HG02973 (cell line): ENCODE measurements at regions not wholly inside any gene's neighbourhood (a gene's known extent, or its start where the extent isn't known, plus 50 kb on each side); places are given as distances from the start of the nearest gene placed in this dataset.
"Not testable (repeated sequence)": the region's sequence is repeated elsewhere in the genome, so short reads cannot be mapped to it uniquely, and the experiment has no call there.

Experiments
- ATAC-seq: cut with Tn5 transposase; IDR thresholded peaks from one replicate; pipeline ENCODE4 v1.9.1; 2021; ENCODE audit warnings: moderate library complexity; ENCODE audit not compliant: unreplicated experiment

- no peak for ATAC-seq
These were observed 172.1 kb upstream of the RNPC3 start for GRCh38 chr1:103353391-103353790.

GRCh38 chr1:103348136-103348535 lies 177.4 kb upstream of the RNPC3 start:
- no peak for ATAC-seq

- no peak for ATAC-seq
These were observed 180.6 kb upstream of the RNPC3 start for GRCh38 chr1:103344930-103345329.

- no peak for ATAC-seq
These were observed 184.1 kb upstream of the RNPC3 start for GRCh38 chr1:103341377-103341880.

- ATAC-seq, result no peak
These were observed 187.7 kb upstream of the RNPC3 start for GRCh38 chr1:103337779-103338178.

- no peak for ATAC-seq
These were observed 189.1 kb upstream of the RNPC3 start for GRCh38 chr1:103336408-103336807.

GRCh38 chr1:103333141-103333540 lies 192.4 kb upstream of the RNPC3 start:
- ATAC-seq, result peak; percentile 55

- no peak for ATAC-seq
These were observed 198.3 kb upstream of the RNPC3 start for GRCh38 chr1:103327054-103327719.

- no peak for ATAC-seq
These were observed 198.9 kb upstream of the RNPC3 start for GRCh38 chr1:103326595-103326994.

GRCh38 chr1:103309786-103310185 lies 201.5 kb upstream of the COL11A1 start:
- ATAC-seq, result no peak

- ATAC-seq, result no peak
These were observed 199.4 kb upstream of the COL11A1 start for GRCh38 chr1:103307751-103308150.

- ATAC-seq, result no peak
These were observed 175.7 kb upstream of the COL11A1 start for GRCh38 chr1:103283841-103284669.

- no peak for ATAC-seq
These were observed 175.0 kb upstream of the COL11A1 start for GRCh38 chr1:103283371-103283770.

GRCh38 chr1:103275725-103276124 lies 167.4 kb upstream of the COL11A1 start:
- ATAC-seq, result no peak

- ATAC-seq, result no peak
These were observed 166.6 kb upstream of the COL11A1 start for GRCh38 chr1:103274886-103275285.

- no peak for ATAC-seq
These were observed 164.8 kb upstream of the COL11A1 start for GRCh38 chr1:103273106-103273505.

- not testable (repeated sequence) for ATAC-seq
These were observed 163.1 kb upstream of the COL11A1 start for GRCh38 chr1:103271471-103271870.

GRCh38 chr1:103267893-103268292 lies 159.6 kb upstream of the COL11A1 start:
- ATAC-seq, result no peak

GRCh38 chr1:103267266-103267665 lies 158.9 kb upstream of the COL11A1 start:
- no peak for ATAC-seq

GRCh38 chr1:103266036-103266435 lies 157.7 kb upstream of the COL11A1 start:
- no peak for ATAC-seq

- no peak for ATAC-seq
These were observed 157.2 kb upstream of the COL11A1 start for GRCh38 chr1:103265551-103265950.

GRCh38 chr1:103259982-103260381 lies 151.7 kb upstream of the COL11A1 start:
- ATAC-seq, result no peak
